Natural killer cell (primary cell): ENCODE measurements at regions not wholly inside any gene's neighbourhood (a gene's known extent, or its start where the extent isn't known, plus 50 kb on each side); places are given as distances from the start of the nearest gene placed in this dataset.

Source experiments
- ATAC-seq, 3 donors: fragments of 150-1000 bp in 2 of 3; fragments of 200-7000 bp in 1 of 3; cut with Tn5 transposase; 1 replicate in 1 of 3; 2 replicates in 2 of 3; pipeline ENCODE4 v1.10.0; 2021; ENCODE audit warnings: mild to moderate bottlenecking in 2 of 3, moderate library complexity in 2 of 3
- DNase-seq, 2 donors: peaks; one replicate each; pipeline versions ENCODE4 v3.0.0 to v3.0.0-alpha.2; 2013 to 2021; ENCODE audit warnings: mixed read lengths in 1 of 2
- H3K27ac ChIP-seq: one replicate; pipeline ENCODE4 v1.5.1; 2013; ENCODE audit warnings: mild to moderate bottlenecking, low read length
- H3K27me3 ChIP-seq: one replicate; pipeline ENCODE4 v1.6.1; 2013; ENCODE audit warnings: low read length; ENCODE audit not compliant: control insufficient read depth, insufficient read depth
- H3K36me3 ChIP-seq: one replicate; pipeline ENCODE4 v1.6.1; 2013; ENCODE audit warnings: low read length; ENCODE audit not compliant: control insufficient read depth, insufficient read depth
- H3K4me1 ChIP-seq: one replicate; pipeline ENCODE4 v1.6.1; 2013; ENCODE audit warnings: low read length; ENCODE audit not compliant: control insufficient read depth, insufficient read depth
- H3K4me3 ChIP-seq: one replicate; pipeline ENCODE4 v1.5.1; 2013; ENCODE audit warnings: low read length
- H3K9me3 ChIP-seq: one replicate; pipeline ENCODE4 v1.6.1; 2013; ENCODE audit warnings: low read length; ENCODE audit not compliant: control insufficient read depth, insufficient read depth
- H3K27ac Mint-ChIP-seq, 2 donors: one replicate each; pipeline ENCODE4 v1.8.0; 2022; ENCODE audit warnings: mild to moderate bottlenecking in 2 of 2, mixed read lengths in 2 of 2, moderate library complexity in 1 of 2
- H3K27me3 Mint-ChIP-seq, 2 donors: one replicate each; pipeline ENCODE4 v1.8.0; 2022; ENCODE audit warnings: low read depth in 2 of 2, mixed read lengths in 2 of 2
- H3K36me3 Mint-ChIP-seq: one replicate; pipeline ENCODE4 v1.8.0; 2022; ENCODE audit warnings: mixed read lengths
- H3K4me1 Mint-ChIP-seq, 2 donors: one replicate each; pipeline ENCODE4 v1.8.0; 2022; ENCODE audit warnings: mixed read lengths in 2 of 2
- H3K4me3 Mint-ChIP-seq: one replicate; pipeline ENCODE4 v1.8.0; 2022; ENCODE audit warnings: mild to moderate bottlenecking, moderate library complexity, mixed read lengths
- H3K9me3 Mint-ChIP-seq, 2 donors: one replicate each; pipeline ENCODE4 v1.8.0; 2022; ENCODE audit warnings: mixed read lengths in 2 of 2
- CTCF ChIP-seq: fragments of 200-600 bp; IDR thresholded peaks from one replicate; pipeline ENCODE4 v1.8.0; 2022; ENCODE audit warnings: antibody characterized with exemption
- WGBS: methylation state at CpG from one replicate; pipeline ENCODE4 v1.1.7; 2013; ENCODE audit warnings: missing lambda C conversion rate; ENCODE audit not compliant: insufficient coverage; 5-methylcytosine and 5-hydroxymethylcytosine counted together
- intact Hi-C: fragments of 100-400 bp; cut with micrococcal nuclease; formaldehyde crosslinking; loops from one replicate; pipeline ENCODE4 v1.14.2; 2022

GRCh38 chr13:111844222-111844671, 222.7 kb upstream of the SOX1 start:
- ATAC-seq = peak in 1 of 3 donors; percentile 37
- H3K4me3 ChIP-seq = no peak overlapping the region
- H3K36me3 ChIP-seq = no peaks in the 10 kb centered on the region
- TF ChIP-seq CTCF = no peak
- Mint-ChIP-seq H3K27me3 (peaks cover 4 to 6% of the 10 kb centered on the region in 2 donors), H3K36me3 (no peaks in the 10 kb centered on the region), H3K4me3 (no peak overlapping the region), H3K4me1 (no peaks in the 10 kb centered on the region), H3K27ac (no peak overlapping the region), H3K9me3 (no peaks in the 10 kb centered on the region)
- WGBS = 94% methylated on average over 28 of the region's 28 CpGs
- intact Hi-C loops = no loop called here
- no peak for DNase-seq
- H3K27me3 ChIP-seq = no peaks in the 10 kb centered on the region
- no peak overlapping the region for H3K27ac ChIP-seq
- H3K9me3 ChIP-seq = no peaks in the 10 kb centered on the region
- no peaks in the 10 kb centered on the region for H3K4me1 ChIP-seq

GRCh38 chr13:111844682-111845081, 222.3 kb upstream of the SOX1 start:
- no peaks in the 10 kb centered on the region for H3K9me3 Mint-ChIP-seq
- no peak overlapping the region for H3K27ac ChIP-seq
- WGBS = 92% methylated on average over 20 of the region's 20 CpGs
- H3K27ac Mint-ChIP-seq = no peak overlapping the region
- intact Hi-C loops = no loop called here
- H3K36me3 ChIP-seq = no peaks in the 10 kb centered on the region
- peak in 1 of 3 donors; percentile 48 for ATAC-seq
- no peaks in the 10 kb centered on the region for H3K9me3 ChIP-seq
- H3K27me3 ChIP-seq = no peaks in the 10 kb centered on the region
- no peak overlapping the region for H3K4me3 ChIP-seq
- H3K4me1 ChIP-seq = no peaks in the 10 kb centered on the region
- no peak for TF ChIP-seq CTCF
- peaks cover 4 to 6% of the 10 kb centered on the region in 2 donors for H3K27me3 Mint-ChIP-seq
- H3K4me1 Mint-ChIP-seq = no peaks in the 10 kb centered on the region
- no peak overlapping the region for H3K4me3 Mint-ChIP-seq
- H3K36me3 Mint-ChIP-seq = no peaks in the 10 kb centered on the region
- no peak for DNase-seq

DNA sequence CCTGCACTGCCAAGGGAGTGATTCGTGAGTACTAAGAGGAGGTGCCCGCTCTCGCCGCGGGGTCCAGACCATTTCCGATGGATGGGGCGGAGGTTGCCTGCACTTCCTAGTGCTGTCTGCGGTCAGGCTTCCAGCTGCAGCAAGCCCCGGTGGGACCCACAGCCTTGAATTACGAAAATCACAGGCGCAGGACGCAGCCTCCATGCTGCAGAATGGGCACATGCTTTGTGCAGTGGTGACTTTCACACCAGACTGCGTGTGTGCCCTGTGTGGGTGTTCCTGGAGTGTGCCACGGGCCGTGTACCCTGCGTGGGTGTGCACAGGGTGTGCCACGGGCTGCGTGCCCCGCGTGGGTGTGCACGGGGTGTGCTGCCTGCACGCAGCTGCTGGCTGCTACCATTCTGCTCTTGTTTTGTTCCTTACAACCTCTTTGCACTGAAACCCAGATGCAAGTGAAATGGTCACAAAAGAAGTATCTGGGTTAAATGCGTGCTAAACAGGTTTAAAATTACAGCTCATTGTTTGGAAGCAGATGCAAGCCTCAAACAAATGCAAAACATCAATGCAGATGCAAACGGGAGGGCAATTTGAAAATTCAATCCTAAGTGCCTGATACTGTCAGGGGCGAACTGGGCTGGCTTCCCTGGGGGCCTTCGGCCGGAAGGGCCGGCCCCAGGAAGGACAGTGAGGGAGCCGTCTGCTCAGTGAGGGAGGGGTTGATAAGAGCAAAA, 221.2 kb upstream of the SOX1 start:
- no peaks in the 10 kb centered on the region for H3K27me3 ChIP-seq
- H3K4me1 Mint-ChIP-seq = no peaks in the 10 kb centered on the region
- DNase-seq = no peak
- no peak for TF ChIP-seq CTCF
- no peaks in the 10 kb centered on the region for H3K9me3 Mint-ChIP-seq
- WGBS = 22% methylated on average over 28 of the region's 29 CpGs
- no peaks in the 10 kb centered on the region for H3K36me3 ChIP-seq
- no peaks in the 10 kb centered on the region for H3K4me1 ChIP-seq
- H3K36me3 Mint-ChIP-seq = no peaks in the 10 kb centered on the region
- H3K9me3 ChIP-seq = no peaks in the 10 kb centered on the region
- no peak overlapping the region for H3K27ac ChIP-seq
- ATAC-seq = peak in 1 of 3 donors; percentile 32
- peaks cover 4 to 6% of the 10 kb centered on the region in 2 donors for H3K27me3 Mint-ChIP-seq
- no peak overlapping the region for H3K4me3 ChIP-seq
- intact Hi-C loops = no loop called here
- no peak overlapping the region for H3K4me3 Mint-ChIP-seq
- H3K27ac Mint-ChIP-seq = no peak overlapping the region
